ENCODE measurements at regions not wholly inside any gene's neighbourhood (a gene's known extent, or its start where the extent isn't known, plus 50 kb on each side); places are given as distances from the start of the nearest gene placed in this dataset.
"Not testable (repeated sequence)": the region's sequence is repeated elsewhere in the genome, so short reads cannot be mapped to it uniquely, and the experiment has no call there.

DNA sequence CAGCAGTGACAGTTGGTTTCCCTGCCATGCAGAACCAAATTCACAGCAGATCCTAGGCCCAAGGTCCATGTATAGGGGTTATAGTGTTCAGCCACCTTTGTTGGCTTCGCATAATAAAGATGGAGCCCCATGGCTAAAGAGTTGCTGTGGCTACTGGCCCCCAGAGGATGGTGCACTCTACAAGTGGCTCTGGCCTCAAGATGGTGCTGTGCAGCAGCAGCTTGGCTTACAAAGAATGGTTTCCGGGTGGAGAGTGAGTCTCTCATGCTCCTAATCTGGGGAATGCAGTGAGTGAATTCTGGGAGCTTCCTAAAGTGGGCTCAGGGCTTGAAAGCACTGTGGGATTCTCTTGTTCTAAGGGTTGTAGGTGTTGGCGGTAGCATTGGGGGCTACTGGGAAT lies 1199.7 kb downstream of the CNTNAP5 start:
- DNase-seq = no peak

DNA sequence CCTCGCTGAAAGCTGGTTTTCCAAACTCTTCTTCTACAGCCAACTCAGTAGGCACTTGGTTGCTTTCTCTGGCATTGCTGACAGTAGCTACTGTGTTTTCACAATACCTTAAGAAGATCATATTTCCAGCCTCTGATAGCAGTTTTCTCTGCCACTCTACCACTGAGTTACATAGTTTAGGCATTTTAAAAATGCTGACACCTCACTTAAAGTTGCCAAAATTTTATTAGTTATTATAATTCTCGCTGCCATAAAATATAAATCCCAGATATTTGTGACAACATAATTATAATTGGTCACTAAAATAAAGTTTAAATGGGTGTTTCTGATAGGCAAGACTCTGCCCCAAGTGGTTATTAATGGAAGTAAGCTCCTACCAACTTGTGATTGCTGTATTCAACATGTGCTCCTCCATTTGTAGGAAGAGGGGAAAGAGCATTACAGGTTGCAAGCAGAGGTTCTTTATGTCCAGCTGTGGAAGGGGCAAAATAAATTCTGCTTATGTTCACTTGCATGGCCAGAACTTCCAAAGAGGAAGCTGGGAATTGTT lies 1202.8 kb downstream of the CNTNAP5 start:
- DNase-seq = no peak

DNA sequence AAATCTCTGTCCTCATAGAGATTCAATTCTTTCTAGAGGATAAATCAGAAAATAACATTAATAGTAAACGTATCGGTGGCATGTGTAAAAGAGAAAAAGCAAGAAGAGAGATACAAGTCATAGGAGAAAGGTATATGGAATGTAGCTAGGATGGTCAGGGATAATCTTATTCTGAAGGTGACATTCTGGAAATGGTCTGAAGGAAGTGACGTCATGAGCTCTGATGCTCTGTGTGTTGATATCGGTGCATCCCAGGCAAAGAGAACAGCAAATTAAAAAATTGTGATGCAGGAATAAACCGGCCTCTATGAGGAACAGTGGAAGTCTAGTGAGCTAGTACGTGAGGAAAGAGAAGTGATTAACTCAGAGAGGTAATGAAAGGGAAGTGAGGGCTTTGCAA lies 1215.8 kb downstream of the CNTNAP5 start:
- no peak for DNase-seq

GRCh38 chr2:125243074-125243473 lies 1218.0 kb downstream of the CNTNAP5 start:
- no peak for DNase-seq

GRCh38 chr2:125254010-125254409 lies 1228.9 kb downstream of the CNTNAP5 start:
- DNase-seq = no peak

DNA sequence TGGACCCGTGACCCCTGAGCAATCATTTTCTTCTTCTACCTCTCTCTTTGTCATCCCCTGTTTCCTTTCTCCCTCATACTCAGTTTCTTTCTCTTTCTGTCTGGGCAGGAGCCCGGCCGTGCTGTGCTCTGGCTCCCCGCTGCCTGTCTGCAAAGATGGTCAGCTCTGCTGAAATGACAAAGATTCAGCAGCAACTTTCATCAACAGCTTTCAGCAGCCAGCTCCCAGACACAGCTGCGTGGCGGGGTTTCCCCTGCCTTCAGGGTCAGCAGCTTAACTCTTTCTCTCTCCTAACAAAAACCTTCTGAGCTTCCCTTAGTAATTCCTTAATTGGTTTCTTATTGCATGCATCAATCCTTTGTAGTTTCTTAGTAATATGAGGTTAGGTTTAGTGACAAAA lies 1234.4 kb downstream of the CNTNAP5 start:
- DNase-seq = no peak

DNA sequence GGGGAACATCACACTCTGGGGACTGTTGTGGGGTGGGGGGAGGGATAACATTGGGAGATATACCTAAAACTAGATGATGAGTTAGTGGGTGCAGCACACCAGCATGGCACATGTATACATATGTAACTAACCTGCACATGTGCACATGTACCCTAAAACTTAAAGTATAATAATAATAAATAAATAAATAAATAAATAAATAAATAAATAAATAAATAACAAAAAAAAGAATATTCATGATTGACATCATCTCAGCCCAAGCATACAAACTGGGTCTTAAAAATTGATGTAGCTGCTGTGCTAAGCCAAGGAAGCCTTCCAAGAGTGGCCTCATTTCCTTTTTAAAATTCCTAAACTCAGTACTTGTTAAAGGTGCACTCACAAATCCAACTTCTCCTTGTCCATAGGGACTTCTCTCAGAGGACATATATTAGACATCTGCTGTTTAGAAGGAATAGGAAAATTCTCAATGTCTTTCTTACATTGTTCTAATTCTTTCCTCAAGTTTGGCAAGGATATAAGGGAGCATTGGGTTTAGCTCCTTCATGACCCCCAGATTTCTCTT lies 1235.4 kb downstream of the CNTNAP5 start:
- DNase-seq = not testable (repeated sequence)

GRCh38 chr2:125264453-125264852 lies 1239.4 kb downstream of the CNTNAP5 start:
- DNase-seq = no peak

GRCh38 chr2:125267683-125268082 lies 1242.6 kb downstream of the CNTNAP5 start:
- no peak for DNase-seq

- no peak for DNase-seq
These were observed 1247.6 kb downstream of the CNTNAP5 start for GRCh38 chr2:125272651-125273050.

DNA sequence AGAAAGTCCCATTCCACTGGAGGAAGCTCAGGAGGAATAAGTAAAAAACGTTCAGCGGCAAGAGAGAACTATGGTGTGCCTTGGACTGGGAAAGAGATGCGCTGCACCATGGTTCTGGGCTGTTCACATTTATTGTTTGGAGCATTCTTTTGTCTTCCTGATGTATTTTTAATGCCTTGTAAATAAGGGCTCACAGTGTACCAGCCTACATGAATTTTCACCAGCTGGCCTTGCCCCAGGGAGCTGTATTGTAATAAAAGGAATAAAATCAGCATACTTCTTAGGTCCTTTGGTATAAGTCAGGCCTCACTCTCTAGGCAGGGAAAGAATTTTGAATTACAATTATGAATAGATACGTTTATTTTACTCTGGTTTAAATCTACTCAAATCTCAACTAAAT lies 1249.6 kb downstream of the CNTNAP5 start:
- no peak for DNase-seq

GRCh38 chr2:125280265-125280664 lies 1255.2 kb downstream of the CNTNAP5 start:
- DNase-seq = no peak

- DNase-seq = no peak
These were observed 1256.2 kb downstream of the CNTNAP5 start for GRCh38 chr2:125281242-125281641.

- no peak for DNase-seq
These were observed 1271.7 kb downstream of the CNTNAP5 start for GRCh38 chr2:125296742-125297141.

DNA sequence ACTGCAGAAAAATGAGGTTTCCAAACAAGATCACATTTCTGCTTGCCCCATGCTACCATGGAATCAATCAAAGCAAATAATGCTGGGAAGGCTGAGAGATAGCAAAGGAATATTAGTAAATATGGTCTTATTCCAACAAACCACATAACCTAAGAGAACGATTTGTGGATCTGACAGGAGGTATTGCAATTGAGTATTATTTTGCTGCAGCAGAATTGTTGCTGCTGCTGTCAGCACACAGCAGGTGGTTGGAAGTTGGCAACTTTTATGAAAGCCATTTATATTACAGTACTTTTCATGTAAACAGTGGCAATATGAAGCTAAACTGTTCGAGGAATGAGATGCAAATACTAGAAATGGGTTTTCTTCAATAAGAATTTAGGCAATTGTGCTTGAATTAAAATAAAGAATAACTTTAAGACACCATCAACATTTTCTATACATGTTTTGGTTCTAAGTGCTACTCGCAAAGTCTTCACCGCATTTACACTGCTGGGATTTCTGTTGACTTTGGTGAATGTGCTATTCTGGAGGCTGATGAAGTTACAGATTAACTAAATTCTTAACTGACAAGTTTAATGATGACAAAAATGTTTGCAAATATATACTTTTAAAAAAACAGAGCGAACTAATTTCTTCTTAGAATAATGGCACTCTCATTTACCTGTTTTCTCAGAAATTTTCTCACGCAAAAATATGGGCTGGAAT lies 1285.7 kb downstream of the CNTNAP5 start:
- DNase-seq = no peak

- DNase-seq = no peak
These were observed 1287.3 kb downstream of the CNTNAP5 start for GRCh38 chr2:125312342-125312741.

GRCh38 chr2:125313806-125314205 lies 1288.7 kb downstream of the CNTNAP5 start:
- DNase-seq = no peak

GRCh38 chr2:125318740-125319139 lies 1293.7 kb downstream of the CNTNAP5 start:
- DNase-seq = no peak

DNA sequence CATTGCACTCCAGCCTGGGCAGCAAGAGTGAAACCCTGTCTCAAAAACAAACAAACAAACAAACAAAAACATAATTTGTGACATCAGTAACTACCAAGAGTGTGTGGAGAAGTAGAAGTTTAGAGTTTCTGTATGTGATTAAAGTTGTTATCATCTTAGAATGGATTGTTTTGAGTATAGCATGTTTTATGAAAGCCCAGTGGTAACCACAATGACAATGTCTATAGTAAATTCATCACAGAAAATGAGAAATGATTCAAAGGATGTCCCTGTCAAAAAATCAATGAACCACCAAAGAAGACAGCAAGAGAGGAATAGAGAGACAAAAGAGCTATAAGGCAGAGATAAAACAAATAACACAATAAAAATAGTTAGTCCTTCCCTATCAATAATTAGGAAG lies 1299.2 kb downstream of the CNTNAP5 start:
- DNase-seq = no peak

- no peak for DNase-seq
These were observed 1305.0 kb downstream of the CNTNAP5 start for GRCh38 chr2:125330133-125330532.

DNA sequence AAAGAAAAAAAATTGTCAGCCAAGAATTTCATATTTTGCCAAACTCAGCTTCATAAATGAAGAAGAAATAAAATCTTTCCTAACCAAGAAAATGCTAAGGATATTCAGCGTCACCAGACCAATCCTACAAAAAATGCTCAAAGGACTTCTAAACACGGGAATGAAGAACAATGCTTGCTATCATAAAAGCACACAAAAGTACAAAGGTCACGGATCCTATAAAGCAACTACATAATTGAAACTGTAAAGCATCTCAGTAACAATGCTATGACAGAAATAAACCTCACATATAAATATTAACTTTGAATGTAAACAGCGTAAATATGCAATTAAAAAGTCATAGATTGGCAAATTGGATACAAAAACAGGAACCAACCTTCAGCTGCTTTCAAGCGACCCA lies 1314.6 kb upstream of the GYPC start:
- no peak for DNase-seq

DNA sequence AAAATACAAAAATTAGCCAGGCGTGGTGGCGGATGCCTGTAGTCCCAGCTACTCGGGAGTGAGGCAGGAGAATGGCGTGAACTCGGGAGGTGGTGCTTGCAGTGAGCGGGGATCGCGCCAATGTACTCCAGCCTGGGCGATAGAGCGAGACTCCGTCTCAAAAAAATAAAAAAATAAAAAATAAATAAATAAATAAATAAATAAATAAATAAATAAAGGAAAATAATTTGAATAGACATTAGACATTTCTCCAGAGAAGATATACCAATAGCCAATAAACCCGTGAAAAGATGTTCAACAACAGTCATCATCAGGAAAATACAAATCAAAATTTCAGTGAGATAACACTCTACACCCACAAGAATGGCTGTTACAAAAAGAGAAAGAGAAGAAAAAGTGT lies 1302.4 kb upstream of the GYPC start:
- DNase-seq = not testable (repeated sequence)

GRCh38 chr2:125364192-125364983 lies 1291.6 kb upstream of the GYPC start:
- DNase-seq = no peak

- no peak for DNase-seq
These were observed 1291.0 kb upstream of the GYPC start for GRCh38 chr2:125364984-125365265.

Measured in activated effector memory CD4-positive, alpha-beta T cell treated with Interleukin-2 at 50 U/mL for 16 hours (primary cell).